DOHH2 (cell line): ENCODE measurements at regions not wholly inside any gene's neighbourhood (a gene's known extent, or its start where the extent isn't known, plus 50 kb on each side); places are given as distances from the start of the nearest gene placed in this dataset.

Experiments used
- H3F3A ChIP-seq: fragments of 200-600 bp; sonication (generic), shearing (Covaris generic); 2 replicates; pipeline ENCODE4 v1.6.0; 2016; ENCODE audit warnings: antibody characterized with exemption, mild to moderate bottlenecking; ENCODE audit not compliant: control insufficient read depth, insufficient read depth
- H3K27ac ChIP-seq: fragments of 200-600 bp; sonication (generic); 2 replicates; pipeline ENCODE4 v1.5.1; 2014; ENCODE audit warnings: low read depth, mild to moderate bottlenecking, low read length, moderate library complexity
- H3K27me3 ChIP-seq: fragments of 200-600 bp; sonication (generic); 2 replicates; pipeline ENCODE4 v1.6.1; 2014; ENCODE audit warnings: mild to moderate bottlenecking, low read length, mixed read lengths; ENCODE audit not compliant: control insufficient read depth
- H3K36me3 ChIP-seq: fragments of 200-600 bp; sonication (generic); 2 replicates; pipeline ENCODE4 v1.6.1; 2014; ENCODE audit warnings: mild to moderate bottlenecking, low read length, moderate library complexity, mixed read lengths; ENCODE audit not compliant: control insufficient read depth
- H3K4me1 ChIP-seq: fragments of 200-600 bp; sonication (generic); 2 replicates; pipeline ENCODE4 v1.6.1; 2014; ENCODE audit warnings: mild to moderate bottlenecking, low read length, mixed read lengths; ENCODE audit not compliant: control insufficient read depth
- H3K4me2 ChIP-seq: fragments of 200-600 bp; sonication (generic); 2 replicates; pipeline ENCODE4 v1.6.0; 2014; ENCODE audit warnings: mild to moderate bottlenecking, low read length, moderate library complexity
- H3K4me3 ChIP-seq: fragments of 200-600 bp; sonication (generic); 2 replicates; pipeline ENCODE4 v1.5.1; 2014; ENCODE audit warnings: mild to moderate bottlenecking, low read length, mixed read lengths
- H3K79me2 ChIP-seq: fragments of 200-600 bp; sonication (generic); 2 replicates; pipeline ENCODE4 v1.6.1; 2014; ENCODE audit warnings: mild to moderate bottlenecking, low read length, mixed read lengths; ENCODE audit not compliant: control insufficient read depth
- H3K9me2 ChIP-seq: fragments of 200-600 bp; sonication (generic); replicated peaks from 2 replicates; pipeline ENCODE4 v1.6.1; 2014; ENCODE audit warnings: mild to moderate bottlenecking, low read length, mixed read lengths; ENCODE audit not compliant: control insufficient read depth
- H3K9me3 ChIP-seq: fragments of 200-600 bp; sonication (generic); 2 replicates; pipeline ENCODE4 v1.6.1; 2014; ENCODE audit warnings: antibody characterized with exemption, low read length, mixed read lengths; ENCODE audit not compliant: control insufficient read depth, insufficient read depth
- H4K20me1 ChIP-seq: fragments of 200-600 bp; sonication (generic); 2 replicates; pipeline ENCODE4 v1.6.0; 2014; ENCODE audit warnings: low read depth, mild to moderate bottlenecking, antibody characterized with exemption, low read length, moderate library complexity; ENCODE audit not compliant: control insufficient read depth, insufficient read depth
- CTCF ChIP-seq: fragments of 200-600 bp; sonication (generic); IDR thresholded peaks from one replicate; pipeline ENCODE4 v1.5.1; 2014; ENCODE audit warnings: antibody characterized with exemption, mild to moderate bottlenecking, low read depth, low read length; ENCODE audit not compliant: poor library complexity, severe bottlenecking
- EZH2phosphoT487 ChIP-seq: fragments of 200-600 bp; sonication (generic); IDR thresholded peaks from 2 replicates; pipeline ENCODE4 v1.6.1; 2017; ENCODE audit warnings: borderline replicate concordance, mild to moderate bottlenecking, antibody characterized with exemption, low read length, moderate library complexity, mixed read lengths

DNA sequence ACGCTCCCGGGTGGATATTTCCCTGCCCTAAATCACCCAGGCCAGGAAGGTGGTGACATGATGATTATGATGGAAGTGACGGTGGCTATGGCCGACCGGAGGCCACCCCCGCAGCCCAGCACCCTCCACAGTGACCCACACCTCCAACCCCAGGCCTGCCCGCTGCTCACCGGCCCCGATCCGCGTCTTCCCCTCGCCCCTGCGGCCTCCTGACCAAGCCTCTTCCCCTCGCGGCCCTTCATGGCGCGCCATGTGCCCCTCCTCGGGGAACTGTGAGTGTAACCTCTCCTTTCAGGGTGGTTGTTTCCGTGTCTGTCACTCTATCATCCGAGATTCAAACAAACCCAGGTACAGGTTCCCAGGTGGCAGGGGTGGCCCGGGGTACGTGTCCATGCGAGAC, 78.3 kb downstream of the UNCX start:
- Histone ChIP-seq H3K9me3 (no peaks in the 10 kb centered on the region), H3K4me2 (no peak overlapping the region), H4K20me1 (no peaks in the 10 kb centered on the region), H3K79me2 (no peaks in the 10 kb centered on the region), H3K4me3 (no peak overlapping the region), H3K9me2 (no peaks in the 10 kb centered on the region), H3K36me3 (no peaks in the 10 kb centered on the region), H3K27ac (no peak overlapping the region), H3K4me1 (no peaks in the 10 kb centered on the region), H3F3A (no peaks in the 10 kb centered on the region), H3K27me3 (no peaks in the 10 kb centered on the region)
- TF ChIP-seq EZH2phosphoT487 (no peak), CTCF (no peak)

DNA sequence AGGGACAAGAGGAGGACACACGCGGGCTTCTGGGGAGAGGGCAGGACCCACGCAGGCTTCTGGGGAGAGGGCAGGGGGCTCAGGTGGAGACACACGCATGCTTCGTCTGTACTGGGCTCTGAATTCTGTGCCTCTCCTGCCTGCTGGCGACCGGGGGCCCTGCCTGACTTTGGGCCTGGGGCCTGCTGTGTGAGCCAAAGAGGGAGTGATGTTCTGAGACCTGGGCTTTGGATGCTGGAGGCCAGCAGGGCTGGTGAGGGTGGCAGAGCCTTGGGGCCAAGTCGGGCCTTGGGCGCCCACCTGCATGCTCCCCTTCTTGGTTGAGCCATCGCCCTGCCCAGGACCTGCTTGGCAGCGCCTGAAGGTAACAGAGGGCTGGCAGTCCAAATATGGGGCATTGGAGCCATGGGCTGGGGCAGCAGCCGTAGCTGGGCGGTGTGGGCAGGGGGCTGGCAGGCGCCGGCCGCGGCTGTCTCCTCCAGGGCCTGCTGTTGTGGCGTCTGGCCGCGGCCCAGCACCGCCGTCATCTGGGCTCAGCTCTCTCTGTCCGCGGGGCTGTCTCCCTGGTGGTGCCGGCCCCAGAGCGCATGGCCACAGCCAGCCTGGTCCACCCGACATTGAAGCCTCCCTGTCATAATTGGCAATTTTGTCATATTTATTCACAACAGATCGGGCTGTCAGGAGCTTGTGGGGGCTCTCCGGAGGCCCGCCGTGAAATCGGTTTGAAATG, 78.9 kb downstream of the UNCX start:
- Histone ChIP-seq H3K4me2 (no peak overlapping the region), H3K27ac (no peak overlapping the region), H3K79me2 (no peaks in the 10 kb centered on the region), H3K9me2 (no peaks in the 10 kb centered on the region), H3F3A (no peaks in the 10 kb centered on the region), H3K4me1 (no peaks in the 10 kb centered on the region), H3K9me3 (no peaks in the 10 kb centered on the region), H4K20me1 (no peaks in the 10 kb centered on the region), H3K36me3 (no peaks in the 10 kb centered on the region), H3K27me3 (no peaks in the 10 kb centered on the region), H3K4me3 (no peak overlapping the region)
- no peak for TF ChIP-seq EZH2phosphoT487
- TF ChIP-seq CTCF, result no peak

- no peak overlapping the region for H3K4me3 ChIP-seq
- H4K20me1 ChIP-seq, result no peaks in the 10 kb centered on the region
- TF ChIP-seq EZH2phosphoT487 (no peak), CTCF (no peak)
- H3K79me2 ChIP-seq, result no peaks in the 10 kb centered on the region
- H3K4me2 ChIP-seq, result no peak overlapping the region
- H3K27me3 ChIP-seq, result no peaks in the 10 kb centered on the region
- no peak overlapping the region for H3K27ac ChIP-seq
- H3K4me1 ChIP-seq, result no peaks in the 10 kb centered on the region
- H3F3A ChIP-seq, result no peaks in the 10 kb centered on the region
- H3K9me3 ChIP-seq, result no peaks in the 10 kb centered on the region
- H3K9me2 ChIP-seq, result no peaks in the 10 kb centered on the region
- no peaks in the 10 kb centered on the region for H3K36me3 ChIP-seq
These were observed 79.7 kb downstream of the UNCX start for GRCh38 chr7:1312136-1313070.
